GM19240 (cell line): ENCODE measurements at regions not wholly inside any gene's neighbourhood (a gene's known extent, or its start where the extent isn't known, plus 50 kb on each side); places are given as distances from the start of the nearest gene placed in this dataset.

Experiments used
- DNase-seq: peaks from one replicate; pipeline ENCODE4 v3.0.0; 2011; ENCODE audit warnings: low spot score; ENCODE audit not compliant: insufficient read length

DNA sequence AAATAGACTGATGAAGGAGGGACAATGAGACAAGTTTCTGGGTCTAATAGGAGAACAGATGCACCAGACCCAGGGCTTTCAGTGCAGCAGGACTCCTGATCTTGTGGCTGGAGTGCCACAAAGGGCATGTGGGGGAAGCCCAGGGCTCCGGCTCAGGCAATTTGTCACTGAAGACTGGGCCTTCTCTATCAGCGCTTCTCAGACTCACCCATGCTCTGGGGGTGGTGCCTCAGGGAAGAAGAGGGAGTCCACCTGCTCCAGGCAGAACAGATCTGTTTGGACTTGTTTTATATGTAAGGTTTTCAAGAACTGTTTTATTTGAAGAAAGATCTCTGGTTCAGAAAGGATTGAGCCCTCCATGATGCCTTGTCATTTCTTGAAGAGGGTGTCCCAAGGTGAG, 112.4 kb upstream of the TLE3 start:
- no peak for DNase-seq

DNA sequence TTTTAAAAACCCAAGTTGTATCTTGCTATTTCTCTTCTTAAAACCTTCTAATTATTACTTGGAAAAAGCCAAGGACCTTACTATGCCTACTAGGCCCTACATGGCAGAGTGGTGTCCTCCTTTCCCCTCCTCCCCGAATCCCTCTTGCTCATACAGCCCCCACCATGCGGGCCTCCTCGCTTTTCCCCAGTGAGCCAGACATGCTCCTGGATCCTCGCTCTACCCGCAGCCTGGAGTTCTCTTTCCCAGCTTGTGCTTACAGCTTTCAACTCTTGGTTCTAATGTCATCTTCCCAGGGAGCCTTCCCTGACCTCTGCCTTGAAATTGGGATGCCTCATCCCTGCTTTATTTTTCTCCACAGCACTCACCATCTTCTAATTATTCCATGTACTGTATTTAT, 111.8 kb upstream of the TLE3 start:
- no peak for DNase-seq

DNA sequence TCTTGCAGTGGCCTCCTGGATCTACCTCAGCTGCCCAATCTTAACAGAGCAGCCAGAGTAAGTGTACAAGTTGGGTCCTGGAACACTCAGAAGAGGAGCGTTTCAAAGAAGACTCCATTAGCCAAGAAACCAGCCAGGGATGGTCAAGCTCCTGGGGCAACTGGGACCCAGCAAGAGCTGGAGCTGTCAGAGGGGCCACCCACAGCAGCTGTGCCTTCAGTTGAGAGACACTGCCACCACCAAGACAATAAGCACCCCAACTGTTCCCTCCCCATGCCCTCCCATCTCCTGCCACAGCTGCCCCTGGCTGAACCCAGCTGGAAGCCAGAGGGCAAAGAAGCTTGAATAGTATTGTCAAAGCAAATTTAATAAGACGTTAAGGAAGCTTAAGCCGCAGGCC, 110.6 kb upstream of the TLE3 start:
- DNase-seq = no peak

GRCh38 chr15:70206668-70207067, 109.0 kb upstream of the TLE3 start:
- DNase-seq = no peak

GRCh38 chr15:70204652-70205051, 106.9 kb upstream of the TLE3 start:
- DNase-seq = no peak

GRCh38 chr15:70203981-70204560, 106.4 kb upstream of the TLE3 start:
- DNase-seq = no peak

GRCh38 chr15:70202756-70203155, 105.0 kb upstream of the TLE3 start:
- no peak for DNase-seq

GRCh38 chr15:70201425-70201775, 103.7 kb upstream of the TLE3 start:
- no peak for DNase-seq

DNA sequence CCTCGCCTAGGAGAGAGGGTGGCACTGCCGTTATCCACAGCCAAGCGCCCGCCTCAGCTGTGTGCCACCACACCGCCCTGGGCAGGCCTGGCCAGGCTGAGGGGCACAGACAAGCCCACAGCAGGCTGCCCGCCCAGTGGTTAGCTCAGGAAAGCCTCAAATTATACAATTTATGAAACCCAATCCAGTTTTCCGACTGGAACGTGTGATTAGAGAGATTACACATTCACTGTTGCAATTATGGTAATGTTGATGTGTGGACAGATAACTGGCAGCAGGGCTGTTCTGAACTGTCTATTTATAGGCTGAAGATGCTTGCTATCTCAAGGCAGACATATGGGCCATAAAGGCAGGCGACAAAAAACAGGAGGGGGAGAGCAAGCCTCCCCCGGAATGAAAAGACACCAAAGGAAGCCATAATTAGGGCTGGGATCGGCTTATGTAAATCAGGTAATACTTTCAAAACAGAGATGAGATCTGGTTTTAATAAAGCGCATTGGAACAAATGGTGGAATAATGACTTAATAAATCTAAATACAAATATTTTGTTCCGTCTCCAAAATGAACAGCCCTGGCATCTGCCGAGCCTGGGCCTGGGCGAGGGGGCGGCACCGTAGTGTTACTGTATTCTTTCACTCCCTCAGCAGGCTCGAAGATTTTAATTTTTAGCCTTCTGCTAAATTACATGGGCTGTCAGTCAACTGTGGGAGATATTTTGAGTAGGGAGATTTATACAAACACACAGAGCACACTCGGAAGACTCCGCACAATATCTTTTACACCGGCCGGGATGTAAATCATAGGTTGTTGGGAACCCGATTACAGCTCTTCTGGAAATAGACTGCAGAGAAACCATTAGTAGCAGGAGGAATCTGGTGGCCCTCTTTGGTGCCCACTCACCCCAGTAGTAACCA, 103.1 kb upstream of the TLE3 start:
- DNase-seq = no peak

DNA sequence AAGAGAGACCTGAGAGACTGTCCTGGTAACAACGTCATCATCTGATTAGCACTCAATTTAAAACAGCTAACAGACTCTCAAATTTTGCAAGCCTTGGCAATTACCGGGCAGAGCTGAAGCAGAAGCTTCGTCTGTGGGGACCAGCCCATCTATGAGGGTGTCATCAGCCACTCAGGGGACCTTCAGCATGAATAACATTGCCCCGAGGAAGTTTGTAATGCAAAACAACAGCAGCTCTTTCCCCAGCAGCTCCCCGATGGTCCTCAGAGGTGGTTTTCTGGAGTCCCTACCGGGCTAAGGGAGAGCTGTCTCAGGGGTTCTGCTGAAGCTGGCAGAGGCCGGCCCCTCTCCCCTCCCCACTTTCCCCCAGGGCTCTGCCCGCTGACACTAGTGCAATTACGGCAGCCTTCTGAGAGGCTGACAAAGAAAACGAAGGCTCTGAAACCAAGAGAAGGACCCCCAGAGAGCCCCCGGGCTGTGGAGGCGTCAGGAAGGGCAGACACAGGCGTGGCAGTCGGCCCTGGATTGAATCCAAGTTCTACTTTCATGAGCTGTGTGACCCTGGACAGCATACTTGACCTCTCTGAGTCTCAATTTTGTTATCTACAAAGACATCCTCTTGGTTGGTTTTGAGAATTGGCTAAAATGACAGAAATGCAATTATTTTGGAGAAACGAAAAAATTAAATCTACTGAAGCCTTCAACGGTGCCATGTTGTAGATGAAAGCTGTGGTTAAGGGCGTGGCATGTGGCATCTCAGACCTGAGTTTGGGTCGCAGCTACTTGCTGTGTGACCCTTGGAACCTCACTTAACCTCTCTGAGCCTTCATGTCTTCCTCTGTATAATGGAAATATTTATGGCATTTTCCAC, 102.1 kb upstream of the TLE3 start:
- DNase-seq = no peak

- DNase-seq = no peak
These were observed 101.4 kb upstream of the TLE3 start for GRCh38 chr15:70199124-70199482.

- no peak for DNase-seq
These were observed 100.9 kb upstream of the TLE3 start for GRCh38 chr15:70198441-70199123.

GRCh38 chr15:70197945-70198361, 100.2 kb upstream of the TLE3 start:
- no peak for DNase-seq

GRCh38 chr15:70197318-70197944, 99.7 kb upstream of the TLE3 start:
- DNase-seq = no peak

DNA sequence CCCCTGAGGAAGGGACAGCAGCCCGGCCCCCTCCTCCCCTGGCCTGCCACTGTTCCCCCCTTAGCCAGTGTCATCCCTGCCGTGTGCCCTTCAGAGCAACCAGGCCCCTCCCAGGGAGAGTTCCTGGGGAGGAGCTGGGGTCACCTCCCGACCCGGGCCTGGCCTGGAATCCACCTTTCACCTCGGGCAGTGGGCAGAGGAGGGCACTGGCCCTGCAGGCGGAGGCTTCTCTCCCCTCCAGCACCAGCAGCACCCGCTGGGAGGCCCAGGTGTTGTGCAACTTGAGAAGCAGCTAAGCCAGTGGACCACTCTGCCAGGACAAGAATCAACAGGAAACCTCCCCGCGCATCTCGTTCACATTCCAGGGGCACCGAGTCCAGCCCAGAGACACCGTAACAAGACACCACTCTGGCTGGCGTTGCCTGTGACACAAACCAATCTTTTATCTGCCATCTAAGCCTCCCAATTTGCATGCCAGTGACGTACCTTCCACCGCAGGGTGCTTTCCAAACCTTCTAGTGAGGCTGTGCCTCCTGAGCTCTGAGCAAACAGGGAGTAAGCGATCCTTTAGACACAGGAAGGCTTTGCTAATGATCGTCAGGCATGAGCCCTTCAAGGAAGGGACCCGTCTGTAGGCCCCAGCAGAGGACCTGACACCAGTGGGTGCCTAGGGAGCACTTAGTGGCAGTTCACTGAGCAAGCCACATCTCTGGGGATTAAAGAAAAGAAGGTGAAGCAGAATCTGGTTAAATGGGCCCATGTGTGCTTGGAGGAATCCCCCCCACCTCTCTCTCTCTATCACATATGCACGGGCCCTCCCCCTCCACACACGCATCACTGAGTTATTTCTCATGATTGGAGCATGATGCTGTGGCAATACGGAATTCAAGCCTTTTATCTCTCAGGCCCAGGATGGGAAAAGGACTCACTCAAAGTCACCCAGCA, 98.9 kb upstream of the TLE3 start:
- DNase-seq = peak; percentile 92

DNA sequence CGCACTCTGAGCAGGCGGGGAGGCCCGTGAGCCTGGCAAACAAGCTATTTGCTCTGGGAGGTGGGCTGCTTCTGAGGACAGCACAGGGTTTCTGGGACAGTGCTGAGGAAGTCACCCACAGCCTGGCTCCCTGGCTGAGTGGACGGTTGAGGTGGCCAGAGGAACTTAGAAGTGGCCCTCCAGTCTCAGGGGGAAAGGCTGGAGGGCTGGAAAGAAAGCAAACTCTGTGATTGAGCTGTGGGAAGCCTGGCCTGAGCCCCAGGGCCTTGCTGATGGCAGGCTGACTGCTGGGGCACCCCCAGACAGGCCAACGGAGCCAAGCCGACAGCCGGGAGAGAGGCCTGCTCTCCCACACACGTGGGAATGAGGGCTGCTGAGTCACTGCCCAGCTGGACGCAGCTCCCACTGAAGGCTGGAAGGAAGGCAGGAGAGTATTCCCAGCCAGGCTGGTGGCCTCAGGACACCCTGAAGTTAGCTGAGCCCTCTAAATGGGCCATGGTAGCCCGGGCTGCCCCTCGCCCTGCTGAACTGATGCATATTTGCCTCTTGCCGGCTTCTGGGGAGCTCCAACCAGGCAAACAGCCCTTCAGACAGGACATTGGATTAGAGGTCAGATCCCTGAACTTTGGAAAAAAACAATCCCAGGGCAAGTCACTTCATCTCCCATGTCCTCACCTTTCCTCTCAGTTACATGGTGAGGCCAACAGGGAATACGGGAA, 98.0 kb upstream of the TLE3 start:
- DNase-seq = no peak

DNA sequence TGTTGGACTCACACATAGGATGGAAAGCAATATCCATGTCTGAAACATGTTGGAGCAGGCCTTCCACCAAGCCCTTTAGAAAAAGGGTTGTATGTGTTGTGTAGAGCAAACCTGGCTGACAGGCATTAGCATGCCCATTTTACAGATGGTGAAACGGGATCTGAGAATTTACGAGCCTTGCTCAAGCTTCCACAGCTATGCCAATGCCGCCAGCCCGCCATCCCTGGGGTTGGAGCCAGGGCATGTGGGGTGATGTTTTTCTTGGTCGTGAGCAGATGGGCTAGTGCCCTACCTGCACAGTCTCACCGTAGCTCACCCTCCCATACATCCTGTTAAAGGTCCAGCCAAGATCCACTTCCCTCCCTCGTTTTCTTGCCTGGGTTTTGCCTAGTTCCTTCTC, 97.5 kb upstream of the TLE3 start:
- DNase-seq = no peak

GRCh38 chr15:70194266-70194665, 96.5 kb upstream of the TLE3 start:
- no peak for DNase-seq

GRCh38 chr15:70193734-70194133, 96.0 kb upstream of the TLE3 start:
- no peak for DNase-seq
